H1 (cell line): ENCODE measurements at regions not wholly inside any gene's neighbourhood (a gene's known extent, or its start where the extent isn't known, plus 50 kb on each side); places are given as distances from the start of the nearest gene placed in this dataset.

Experiments used
- CTCF ChIA-PET: fragments of 300-600 bp; sonication (Branson Sonifier 250); formaldehyde crosslinking; loops from one replicate; lab custom pipeline; 2021; ENCODE audit not compliant: partially characterized antibody; lab: Charles Lee
- POLR2A ChIA-PET: fragments of 300-600 bp; sonication (Branson Sonifier 250); formaldehyde crosslinking; loops from one replicate; lab custom pipeline; 2021; ENCODE audit warnings: inconsistent platforms; ENCODE audit not compliant: partially characterized antibody; lab: Charles Lee
- DNase-seq, 2 experiments: peaks; one replicate each; pipeline versions ENCODE4 v3.0.0 to v3.0.0-alpha.2; 2010 to 2022; ENCODE audit warnings: low spot score in 2 of 2, low read depth in 1 of 2, mixed read lengths in 1 of 2
- FAIRE-seq: peaks from 2 replicates; lab custom pipeline; 2011; peaks lifted over from hg19 to GRCh38; lab: Jason Lieb, UNC
- H2AFZ ChIP-seq: 2 replicates; pipeline ENCODE4 v1.8.1; 2012; ENCODE audit warnings: low read length, inconsistent platforms
- H2AK5ac ChIP-seq: 2 replicates; pipeline ENCODE4 v1.6.1; 2013; ENCODE audit warnings: low read depth, low read length
- H2BK120ac ChIP-seq: replicated peaks from 2 replicates; pipeline ENCODE3; 2013; ENCODE audit warnings: low read depth, low read length, inconsistent platforms
- H2BK12ac ChIP-seq: 2 replicates; pipeline ENCODE4 v1.6.1; 2013; ENCODE audit warnings: low read depth, low read length
- H2BK15ac ChIP-seq: 2 replicates; pipeline ENCODE4 v1.6.1; 2013; ENCODE audit warnings: low read length
- H2BK20ac ChIP-seq: 2 replicates; pipeline ENCODE4 v1.6.1; 2013; ENCODE audit warnings: low read length
- H2BK5ac ChIP-seq: 2 replicates; pipeline ENCODE4 v1.6.1; 2013; ENCODE audit warnings: low read depth, low read length
- H3K14ac ChIP-seq: 2 replicates; pipeline ENCODE4 v1.6.1; 2013; ENCODE audit warnings: inconsistent platforms; ENCODE audit not compliant: insufficient read length
- H3K18ac ChIP-seq: 2 replicates; pipeline ENCODE4 v1.6.1; 2013; ENCODE audit warnings: low read length; ENCODE audit errors: extremely low read depth
- H3K23ac ChIP-seq: 2 replicates; pipeline ENCODE4 v1.6.1; 2013; ENCODE audit warnings: inconsistent platforms; ENCODE audit not compliant: insufficient read length
- H3K23me2 ChIP-seq: 2 replicates; pipeline ENCODE4 v1.6.1; 2013; ENCODE audit warnings: low read depth, low read length
- H3K27ac ChIP-seq: 2 replicates; pipeline ENCODE4 v1.6.1; 2011; ENCODE audit warnings: low read depth, low read length, inconsistent platforms
- H3K27me3 ChIP-seq, 4 experiments: replicated peaks in 1 of 4; 1 replicate in 1 of 4; 2 replicates in 3 of 4; pipeline versions ENCODE4 v1.6.1 to v1.8.1; 2011 to 2013; ENCODE audit warnings: low read length in 3 of 4, mild to moderate bottlenecking in 3 of 4, inconsistent platforms in 2 of 4, mixed read lengths in 2 of 4, moderate library complexity in 1 of 4; ENCODE audit not compliant: control insufficient read depth in 3 of 4, insufficient read depth in 3 of 4; ENCODE audit errors: extremely low read depth in 1 of 4
- H3K36me3 ChIP-seq, 4 experiments: 2 replicates each; pipeline versions ENCODE4 v1.6.1 to v1.8.1; 2011 to 2013; ENCODE audit warnings: mild to moderate bottlenecking in 4 of 4, low read length in 3 of 4, moderate library complexity in 2 of 4, control low read depth in 1 of 4, inconsistent platforms in 1 of 4; ENCODE audit not compliant: insufficient read depth in 4 of 4, control insufficient read depth in 2 of 4
- H3K4ac ChIP-seq: replicated peaks from 2 replicates; pipeline ENCODE3; 2013; ENCODE audit warnings: low read length, low read depth, mixed read lengths, inconsistent platforms; ENCODE audit not compliant: insufficient read length
- H3K4me1 ChIP-seq, 4 experiments: replicated peaks in 1 of 4; 1 replicate in 1 of 4; 2 replicates in 3 of 4; pipeline versions ENCODE4 v1.6.1 to v1.8.1; 2011 to 2013; ENCODE audit warnings: low read length in 3 of 4, inconsistent platforms in 2 of 4, mixed read lengths in 1 of 4; ENCODE audit not compliant: insufficient read depth in 4 of 4, control insufficient read depth in 3 of 4
- H3K4me2 ChIP-seq, 2 experiments: 2 replicates each; pipeline versions ENCODE4 v1.6.1 to v1.8.1; 2011 to 2013; ENCODE audit warnings: low read depth in 2 of 2, low read length in 2 of 2, control low read depth in 1 of 2, inconsistent platforms in 1 of 2, mild to moderate bottlenecking in 1 of 2; ENCODE audit not compliant: insufficient read depth in 1 of 2
- H3K4me3 ChIP-seq, 4 experiments: fragments of 200-600, 300-600 bp in 1 of 4; sonication (generic), shearing (Covaris generic), sonication (Bioruptor Twin) in 1 of 4; 2 replicates each; pipeline versions ENCODE4 v1.5.1 to v1.8.1; 2011 to 2016; ENCODE audit warnings: low read length in 4 of 4, low read depth in 3 of 4, control low read depth in 2 of 4, inconsistent platforms in 2 of 4, mild to moderate bottlenecking in 2 of 4, mixed read lengths in 1 of 4, moderate library complexity in 1 of 4; ENCODE audit not compliant: insufficient read depth in 2 of 4; ENCODE audit errors: extremely low read depth in 1 of 4
- H3K56ac ChIP-seq: replicated peaks from 2 replicates; pipeline ENCODE3; 2013; ENCODE audit warnings: low read depth, mild to moderate bottlenecking, mixed read lengths, low read length, inconsistent platforms; ENCODE audit not compliant: insufficient read length
- H3K79me1 ChIP-seq: 2 replicates; pipeline ENCODE4 v1.6.1; 2013; ENCODE audit warnings: low read depth, low read length, control low read depth
- H3K79me2 ChIP-seq, 2 experiments: 2 replicates each; pipeline versions ENCODE4 v1.6.1 to v1.8.1; 2012 to 2013; ENCODE audit warnings: low read length in 2 of 2, mild to moderate bottlenecking in 2 of 2, inconsistent platforms in 1 of 2; ENCODE audit not compliant: insufficient read depth in 2 of 2, control insufficient read depth in 1 of 2
- H3K9ac ChIP-seq, 4 experiments: replicated peaks in 1 of 4; 1 replicate in 1 of 4; 2 replicates in 3 of 4; pipeline versions ENCODE4 v1.6.1 to v1.8.1; 2011 to 2013; ENCODE audit warnings: low read depth in 3 of 4, low read length in 3 of 4, control low read depth in 2 of 4, mild to moderate bottlenecking in 2 of 4, moderate library complexity in 2 of 4, inconsistent platforms in 1 of 4; ENCODE audit errors: extremely low read depth in 1 of 4
- H3K9me3 ChIP-seq, 2 experiments: 2 replicates each; pipeline versions ENCODE4 v1.6.1 to v1.8.1; 2012 to 2013; ENCODE audit warnings: mild to moderate bottlenecking in 2 of 2, moderate library complexity in 2 of 2, control low read depth in 1 of 2, inconsistent platforms in 1 of 2, low read depth in 1 of 2, low read length in 1 of 2, mixed read lengths in 1 of 2; ENCODE audit not compliant: insufficient read depth in 2 of 2
- H4K20me1 ChIP-seq, 2 experiments: replicated peaks in 1 of 2; 2 replicates each; pipeline versions ENCODE3 to v1.8.1; 2011 to 2013; ENCODE audit warnings: inconsistent platforms in 2 of 2, low read length in 2 of 2, mild to moderate bottlenecking in 1 of 2; ENCODE audit not compliant: insufficient read depth in 2 of 2, control insufficient read depth in 1 of 2
- H4K5ac ChIP-seq: 2 replicates; pipeline ENCODE4 v1.6.1; 2013; ENCODE audit warnings: low read length, low read depth, mixed read lengths, inconsistent platforms; ENCODE audit not compliant: insufficient read length
- H4K8ac ChIP-seq: 2 replicates; pipeline ENCODE4 v1.8.0; 2013; ENCODE audit warnings: mild to moderate bottlenecking, moderate library complexity, low read length, inconsistent platforms; ENCODE audit not compliant: insufficient read depth; ENCODE audit errors: extremely low read depth
- H4K91ac ChIP-seq: replicated peaks from 2 replicates; pipeline ENCODE3; 2013; ENCODE audit warnings: low read length, mixed read lengths, inconsistent platforms; ENCODE audit not compliant: insufficient read length
- CBX8 ChIP-seq: fragments of 300-800, 300-1000 bp; sonication (generic); IDR thresholded peaks from 2 replicates; pipeline ENCODE4 v1.7.1; 2016; ENCODE audit warnings: low read depth, low read length, borderline replicate concordance
- CHD1 ChIP-seq: IDR thresholded peaks from 2 replicates; pipeline ENCODE4 v1.6.1; 2012; ENCODE audit warnings: low read depth, low read length, improper control_type of control experiment
- EZH2 ChIP-seq: fragments of 200-600 bp; sonication (generic); IDR thresholded peaks from 2 replicates; pipeline ENCODE4 v1.7.1; 2012; ENCODE audit warnings: low read depth, mild to moderate bottlenecking, moderate library complexity, low read length, inconsistent platforms; ENCODE audit not compliant: severe bottlenecking
- FOSL1 ChIP-seq: IDR thresholded peaks from 2 replicates; pipeline ENCODE4 v1.6.1; 2011; ENCODE audit warnings: mild to moderate bottlenecking, low read depth, low read length, moderate library complexity; ENCODE audit not compliant: insufficient read depth
- JUND ChIP-seq: IDR thresholded peaks from 2 replicates; pipeline ENCODE4 v1.6.1; 2011; ENCODE audit warnings: mild to moderate bottlenecking, improper control_type of control experiment, low read length
- MAFK ChIP-seq: IDR thresholded peaks from 2 replicates; pipeline ENCODE4 v1.6.1; 2012; ENCODE audit warnings: low read depth, mild to moderate bottlenecking, improper control_type of control experiment, low read length
- SIRT6 ChIP-seq: IDR thresholded peaks from one replicate; pipeline ENCODE4 v1.7.1; 2012; ENCODE audit warnings: low read length, inconsistent platforms
- SRF ChIP-seq: IDR thresholded peaks from 2 replicates; pipeline ENCODE4 v1.6.1; 2011; ENCODE audit warnings: mild to moderate bottlenecking, low read depth, low read length, moderate library complexity
- WGBS, 2 experiments: shearing (Covaris generic) in 1 of 2; methylation state at CpG; one replicate each; pipeline versions ENCODE4 v1.1.6 to v1.1.7; 2013 to 2015; ENCODE audit warnings: low lambda C conversion rate in 2 of 2, mixed read lengths in 2 of 2, inconsistent platforms in 1 of 2, low coverage in 1 of 2, missing lambda C conversion rate in 1 of 2; ENCODE audit not compliant: insufficient replicate concordance in 2 of 2, insufficient coverage in 1 of 2, insufficient read length in 1 of 2; ENCODE audit errors: extremely low coverage in 1 of 2, missing lambda C conversion rate in 1 of 2; 5-methylcytosine and 5-hydroxymethylcytosine counted together
- TF ChIP-seq, protein P1 (sequence below), 3 experiments: IDR thresholded peaks; 1 replicate in 2 of 3; 2 replicates in 1 of 3; pipeline versions ENCODE4 v1.5.1 to v1.6.1; 2011; ENCODE audit warnings: low read length in 3 of 3, mild to moderate bottlenecking in 3 of 3, inconsistent platforms in 2 of 3, low read depth in 1 of 3, moderate library complexity in 1 of 3; ENCODE audit not compliant: insufficient read depth in 1 of 3; ENCODE audit errors: control extremely low read depth in 1 of 3

GRCh38 chr22:47798229-47798628 is 1035.8 kb downstream of the TBC1D22A start:
- no peaks in the 10 kb centered on the region for H3K27me3 ChIP-seq
- no peak overlapping the region for H2BK12ac ChIP-seq
- WGBS, 2 experiments = 87% methylated on average over 4 of the region's 4 CpGs; no CpG with 5 or more reads in 1 of the 2 experiments
- no peak overlapping the region for H4K5ac ChIP-seq
- H2AK5ac ChIP-seq = no peak overlapping the region
- H2BK120ac ChIP-seq = no peak overlapping the region
- no peak overlapping the region for H2BK20ac ChIP-seq
- H3K14ac ChIP-seq = no peak overlapping the region
- no peak overlapping the region for H4K8ac ChIP-seq
- H3K9ac ChIP-seq = no peak overlapping the region
- no peak overlapping the region for H2AFZ ChIP-seq
- H3K4me2 ChIP-seq = no peak overlapping the region
- TF ChIP-seq EZH2 = no peak
- TF ChIP-seq CHD1 = no peak
- no peak for TF ChIP-seq CBX8
- TF ChIP-seq, protein P1, sequence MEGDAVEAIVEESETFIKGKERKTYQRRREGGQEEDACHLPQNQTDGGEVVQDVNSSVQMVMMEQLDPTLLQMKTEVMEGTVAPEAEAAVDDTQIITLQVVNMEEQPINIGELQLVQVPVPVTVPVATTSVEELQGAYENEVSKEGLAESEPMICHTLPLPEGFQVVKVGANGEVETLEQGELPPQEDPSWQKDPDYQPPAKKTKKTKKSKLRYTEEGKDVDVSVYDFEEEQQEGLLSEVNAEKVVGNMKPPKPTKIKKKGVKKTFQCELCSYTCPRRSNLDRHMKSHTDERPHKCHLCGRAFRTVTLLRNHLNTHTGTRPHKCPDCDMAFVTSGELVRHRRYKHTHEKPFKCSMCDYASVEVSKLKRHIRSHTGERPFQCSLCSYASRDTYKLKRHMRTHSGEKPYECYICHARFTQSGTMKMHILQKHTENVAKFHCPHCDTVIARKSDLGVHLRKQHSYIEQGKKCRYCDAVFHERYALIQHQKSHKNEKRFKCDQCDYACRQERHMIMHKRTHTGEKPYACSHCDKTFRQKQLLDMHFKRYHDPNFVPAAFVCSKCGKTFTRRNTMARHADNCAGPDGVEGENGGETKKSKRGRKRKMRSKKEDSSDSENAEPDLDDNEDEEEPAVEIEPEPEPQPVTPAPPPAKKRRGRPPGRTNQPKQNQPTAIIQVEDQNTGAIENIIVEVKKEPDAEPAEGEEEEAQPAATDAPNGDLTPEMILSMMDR (IDR thresholded peaks at IDR 0.05; ENCODE audit: control extremely low read depth in 1 of 3, insufficient read depth in 1 of 3, low read depth in 1 of 3, low read length in 3 of 3) = no peak
- no peak for TF ChIP-seq MAFK
- no peak for TF ChIP-seq FOSL1
- TF ChIP-seq SIRT6 = no peak
- no peak for TF ChIP-seq JUND
- TF ChIP-seq SRF = no peak
- H3K4me3 ChIP-seq = no peak overlapping the region
- no peak overlapping the region for H4K91ac ChIP-seq
- ChIA-PET POLR2A (no interaction called here), CTCF (interaction anchor here (1.3 kb wide), 1 partner anchor 40 kb away, joined by 5 read pairs; no protein-coding TSS in a partner anchor)
- no peak for FAIRE-seq
- DNase-seq = no peak
- no peak overlapping the region for H3K18ac ChIP-seq
- H3K4me1 ChIP-seq = peaks cover 0 to 3% (median 0%) of the 10 kb centered on the region in 4 experiments; a peak in 1 of 7 replicates
- H3K27ac ChIP-seq = no peak overlapping the region
- H4K20me1 ChIP-seq = no peaks in the 10 kb centered on the region
- H3K36me3 ChIP-seq = no peaks in the 10 kb centered on the region
- no peak overlapping the region for H3K4ac ChIP-seq
- H3K23me2 ChIP-seq = no peaks in the 10 kb centered on the region
- H3K56ac ChIP-seq = no peak overlapping the region
- no peak overlapping the region for H2BK15ac ChIP-seq
- H2BK5ac ChIP-seq = no peak overlapping the region
- no peak overlapping the region for H3K23ac ChIP-seq
- no peaks in the 10 kb centered on the region for H3K79me1 ChIP-seq
- no peaks in the 10 kb centered on the region for H3K9me3 ChIP-seq
- no peaks in the 10 kb centered on the region for H3K79me2 ChIP-seq
